ENCODE measurements at regions not wholly inside any gene's neighbourhood (a gene's known extent, or its start where the extent isn't known, plus 50 kb on each side); places are given as distances from the start of the nearest gene placed in this dataset.

DNA sequence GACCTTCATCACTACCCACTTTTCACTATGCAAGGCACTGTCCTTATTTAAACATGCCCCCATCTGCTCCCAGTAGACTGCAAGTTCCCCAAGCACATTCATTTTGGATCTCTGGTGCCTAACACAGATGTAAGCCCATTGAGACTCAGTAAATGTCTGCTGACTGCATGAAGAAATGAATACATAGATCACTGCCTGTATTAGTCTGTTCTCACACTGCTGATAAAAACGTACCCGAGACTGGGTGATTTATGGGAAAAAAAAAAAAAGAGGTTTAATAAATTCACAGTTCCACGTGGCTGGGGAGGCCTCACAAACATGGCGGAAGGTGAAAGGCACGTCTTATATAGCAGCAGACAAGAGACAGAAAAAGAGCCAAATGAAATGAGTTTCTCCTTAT is 204.9 kb downstream of the ATG4C start:
- DNase-seq (ENCODE audit: low spot score): no peak

DNA sequence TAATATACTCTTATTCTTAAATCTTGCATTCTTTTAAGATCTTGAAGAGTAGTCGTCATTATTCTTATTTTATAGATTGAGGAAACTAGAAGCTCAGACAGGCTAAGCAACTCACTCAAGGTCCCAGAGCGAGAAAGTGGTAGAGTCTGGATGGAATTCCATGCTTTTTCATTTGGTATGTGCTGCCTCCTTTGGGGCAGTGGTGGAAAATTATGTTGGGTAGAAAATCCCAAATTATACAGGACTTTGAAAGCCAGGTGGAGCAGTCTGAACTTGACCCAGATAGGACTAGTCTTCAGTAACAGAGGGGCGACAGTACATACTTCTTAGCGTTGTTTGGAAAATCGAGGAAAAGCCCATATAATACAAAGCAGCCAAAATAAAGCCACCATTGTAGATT is 205.6 kb downstream of the ATG4C start:
- no peak for DNase-seq (ENCODE audit: low spot score)

DNA sequence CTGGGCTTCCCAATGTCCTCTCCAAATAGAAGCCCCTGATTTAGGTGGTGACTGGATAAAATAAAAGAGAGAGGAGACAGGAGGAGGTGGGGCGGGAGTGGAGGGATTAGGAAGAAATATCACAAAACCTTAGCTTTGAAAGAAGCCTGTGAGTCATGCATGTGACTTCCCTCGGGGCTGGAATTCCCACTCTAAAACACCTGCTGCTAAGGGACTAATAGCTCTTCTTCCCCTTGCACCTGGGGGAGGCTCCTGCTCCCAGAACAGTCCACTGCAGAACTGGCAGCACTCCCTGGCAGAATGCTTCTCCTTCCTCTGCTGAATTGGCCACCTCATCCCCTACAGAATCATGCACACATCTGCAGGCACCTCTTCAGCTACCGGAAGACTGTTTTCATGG is 207.2 kb downstream of the ATG4C start:
- DNase-seq (ENCODE audit: low spot score): no peak

DNA sequence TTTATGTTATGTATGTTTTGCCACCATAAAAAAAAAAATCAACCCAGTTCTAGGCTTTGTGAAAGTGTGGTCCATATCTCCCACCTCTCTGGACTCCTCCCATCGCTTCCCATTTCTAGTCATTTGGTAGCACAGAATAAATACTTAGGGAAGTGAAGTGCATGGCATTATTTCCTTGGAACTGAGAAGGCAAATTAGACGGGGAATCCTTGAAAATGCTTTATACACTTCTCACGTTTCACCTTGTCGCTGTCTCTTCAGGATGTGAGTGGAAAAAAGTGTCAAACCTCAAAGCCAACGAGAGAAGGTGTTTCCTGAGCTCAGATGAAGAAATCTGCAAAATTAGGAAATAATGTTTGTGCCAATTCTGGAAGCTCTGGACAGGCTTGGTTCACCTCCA is 209.9 kb downstream of the ATG4C start:
- no peak for DNase-seq (ENCODE audit: low spot score)

DNA sequence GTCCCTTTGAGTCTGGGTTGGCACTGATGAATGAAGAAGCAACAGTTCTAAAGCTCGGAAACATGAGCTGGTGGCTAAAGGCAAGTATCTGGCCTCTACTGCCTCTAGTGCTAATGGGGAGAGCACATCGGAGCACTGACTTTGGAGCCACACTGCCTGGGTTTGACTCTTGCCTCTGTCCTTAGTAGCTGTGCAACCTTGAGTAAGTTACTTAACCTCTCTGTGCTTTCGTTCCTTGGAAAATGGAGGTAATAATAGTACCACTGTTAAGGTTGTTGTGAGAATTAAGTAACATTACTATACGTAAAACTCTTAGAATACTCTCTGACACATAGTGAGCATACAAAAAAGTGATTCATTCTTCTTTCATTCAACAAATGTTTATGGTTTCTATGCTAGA is 211.2 kb downstream of the ATG4C start:
- DNase-seq (ENCODE audit: low spot score): no peak

DNA sequence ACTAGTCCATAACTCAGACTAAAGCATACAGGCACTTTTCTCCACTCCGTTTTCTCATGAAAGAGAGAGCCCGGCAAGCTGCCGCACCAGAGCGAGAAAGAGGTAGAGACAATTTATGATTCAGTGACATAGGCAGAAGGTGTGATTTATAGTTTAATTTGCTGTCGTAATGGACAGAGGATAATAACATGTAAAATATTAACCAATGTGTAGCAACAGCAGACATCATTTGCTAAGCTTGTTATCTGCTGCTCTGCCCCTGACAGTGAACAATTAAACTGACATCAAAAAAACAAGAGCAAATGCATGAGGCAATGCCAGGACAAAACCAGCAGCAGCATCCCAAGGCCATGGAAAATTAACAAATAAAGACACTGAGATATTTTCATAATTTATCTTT is 214.0 kb downstream of the ATG4C start:
- DNase-seq (ENCODE audit: low spot score): no peak

DNA sequence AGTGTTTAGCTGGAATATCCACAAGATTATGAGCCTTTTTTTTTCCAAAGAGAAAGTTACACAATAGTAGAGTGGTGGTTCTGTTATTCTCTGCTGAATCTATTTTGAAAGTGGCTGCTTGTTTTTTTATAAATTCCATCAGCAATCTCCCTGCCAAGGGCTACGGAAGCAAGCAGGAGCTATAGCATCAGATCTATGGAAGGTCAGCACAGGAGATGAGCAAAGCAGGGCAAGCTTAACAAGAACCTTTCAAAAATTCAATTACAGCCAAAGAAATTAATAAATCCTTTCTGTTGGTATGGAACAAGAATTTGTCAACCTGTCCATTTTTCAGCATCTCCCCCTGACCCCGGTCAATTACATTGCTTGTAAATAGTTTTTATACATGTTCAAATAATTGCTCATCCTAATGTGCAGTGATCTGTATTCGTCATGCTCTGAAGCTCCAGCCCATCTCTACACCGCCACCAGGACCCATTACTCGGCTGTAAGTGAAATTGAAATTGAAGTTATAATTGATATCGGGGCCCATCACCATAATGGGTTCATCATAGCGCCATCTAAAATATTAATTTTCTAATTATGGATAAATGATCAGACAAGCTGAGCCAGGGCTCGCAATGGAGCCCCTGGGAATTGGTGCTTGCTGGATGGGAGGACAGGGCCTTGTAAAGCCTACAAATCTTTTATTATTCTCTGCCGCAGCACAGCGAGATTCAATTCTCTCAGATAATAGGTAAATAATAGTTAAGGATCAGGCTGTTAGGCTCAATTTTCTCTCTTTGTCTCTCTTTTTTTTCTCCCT is 215.1 kb downstream of the ATG4C start:
- DNase-seq (ENCODE audit: low spot score): no peak

DNA sequence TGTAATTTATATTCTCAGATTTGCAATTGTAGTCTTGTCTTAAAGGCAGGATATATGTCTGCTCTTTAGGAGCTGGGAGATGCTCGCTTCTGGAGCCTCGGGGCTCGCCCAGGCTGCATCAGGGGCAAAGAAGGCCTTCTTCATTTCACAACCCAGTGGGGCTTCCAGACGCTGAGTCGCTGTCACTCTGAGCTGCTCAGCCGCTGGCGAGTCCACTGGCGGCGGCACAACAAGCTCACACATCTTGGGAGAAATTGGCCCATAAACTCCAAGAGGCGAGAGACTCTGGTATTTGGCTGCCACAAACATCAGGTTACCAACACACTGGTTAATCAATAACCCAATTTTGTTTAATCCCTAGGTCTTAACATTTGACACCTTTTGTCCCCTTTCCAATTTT is 216.6 kb downstream of the ATG4C start:
- no peak for DNase-seq (ENCODE audit: low spot score)

DNA sequence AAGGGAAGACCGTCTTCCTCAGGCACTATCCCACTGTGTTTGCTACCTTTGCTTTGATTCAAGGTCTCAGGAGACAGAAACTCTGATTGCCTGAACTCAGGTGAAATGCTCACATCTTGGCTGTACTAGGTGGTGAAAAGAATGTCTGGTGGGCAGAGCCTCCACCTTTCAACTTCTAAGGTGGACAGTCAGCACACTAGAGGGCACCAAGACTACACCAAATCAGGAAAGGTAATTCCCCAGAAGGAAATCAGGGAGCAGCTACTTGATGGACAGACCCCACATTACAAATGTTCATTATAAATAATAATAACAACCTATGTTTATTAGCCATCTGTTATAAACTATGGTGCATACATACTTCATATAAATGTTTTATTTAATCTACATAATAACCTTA is 220.9 kb downstream of the ATG4C start:
- no peak for DNase-seq (ENCODE audit: low spot score)

DNA sequence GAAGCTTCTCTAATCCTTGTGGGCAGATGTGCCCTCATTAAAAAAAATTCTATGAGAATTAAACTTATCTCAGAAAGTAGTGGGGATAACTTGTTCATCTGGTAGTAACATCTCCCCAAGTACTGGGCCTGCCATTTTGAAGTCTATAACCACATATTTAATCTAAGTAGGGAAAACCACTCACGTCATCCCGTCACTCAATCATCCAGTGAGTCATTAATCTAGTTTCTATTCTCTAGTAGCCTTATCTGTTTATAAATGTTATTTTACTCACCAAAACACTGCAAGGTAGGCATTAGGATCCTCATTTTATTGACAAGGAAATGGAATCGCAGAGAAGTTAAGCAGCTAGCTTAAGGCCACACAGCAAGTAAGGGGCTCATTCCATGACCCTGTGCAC is 221.9 kb downstream of the ATG4C start:
- DNase-seq (ENCODE audit: low spot score): no peak

DNA sequence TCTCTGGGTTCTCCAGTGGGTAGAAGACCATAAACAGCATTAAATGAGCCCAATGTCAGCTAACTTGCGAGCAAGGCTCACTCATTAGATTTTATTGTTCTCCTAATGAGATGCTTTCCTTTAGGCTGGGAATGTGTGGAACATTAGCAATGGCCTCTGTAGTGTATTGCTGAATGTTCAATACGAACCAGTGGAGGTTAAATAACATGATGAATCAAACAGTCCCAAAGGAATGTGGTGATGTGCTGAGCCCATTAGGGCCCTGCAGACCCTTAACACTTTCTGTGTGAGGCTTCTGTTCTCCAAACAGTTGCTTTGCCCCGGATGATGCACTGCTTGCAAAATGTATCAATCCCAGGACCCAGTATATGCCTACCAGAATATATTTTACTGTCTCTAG is 225.5 kb downstream of the ATG4C start:
- no peak for DNase-seq (ENCODE audit: low spot score)

DNA sequence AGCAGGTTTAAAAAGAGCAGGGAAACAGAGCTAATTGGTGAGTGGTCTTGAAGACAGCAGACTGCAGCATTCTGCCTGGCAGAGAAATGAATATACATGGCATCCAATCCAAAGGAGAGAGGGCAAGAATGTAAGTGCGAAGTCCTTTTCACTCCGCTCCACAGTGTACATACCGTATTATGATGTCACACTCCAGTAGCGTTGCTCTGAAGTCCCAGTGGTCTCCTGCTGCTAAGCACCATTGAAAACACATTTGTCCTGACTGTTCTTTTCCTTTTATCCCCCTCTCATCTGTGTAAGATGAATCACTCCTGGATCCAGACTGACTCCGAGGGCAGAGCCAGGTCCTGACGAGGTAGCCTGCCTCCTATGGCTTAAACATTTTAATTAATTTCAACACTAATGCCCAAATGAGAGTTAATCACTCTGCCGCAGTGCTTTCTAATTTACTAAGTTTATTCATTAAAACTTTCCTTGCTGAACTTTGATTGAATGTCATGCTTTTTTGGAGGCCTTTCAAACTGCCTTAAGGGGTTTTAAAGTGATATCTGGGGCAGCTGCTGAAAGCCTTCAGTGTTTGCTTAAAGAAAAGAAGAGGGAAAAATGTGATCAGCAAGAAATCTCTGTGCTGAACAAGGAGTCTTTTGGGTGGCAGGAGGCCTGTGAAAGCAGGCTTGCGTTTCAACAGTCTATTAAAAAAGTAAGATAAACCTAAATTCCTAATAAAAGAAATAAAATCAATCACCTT is 227.2 kb downstream of the ATG4C start:
- DNase-seq (ENCODE audit: low spot score): no peak

DNA sequence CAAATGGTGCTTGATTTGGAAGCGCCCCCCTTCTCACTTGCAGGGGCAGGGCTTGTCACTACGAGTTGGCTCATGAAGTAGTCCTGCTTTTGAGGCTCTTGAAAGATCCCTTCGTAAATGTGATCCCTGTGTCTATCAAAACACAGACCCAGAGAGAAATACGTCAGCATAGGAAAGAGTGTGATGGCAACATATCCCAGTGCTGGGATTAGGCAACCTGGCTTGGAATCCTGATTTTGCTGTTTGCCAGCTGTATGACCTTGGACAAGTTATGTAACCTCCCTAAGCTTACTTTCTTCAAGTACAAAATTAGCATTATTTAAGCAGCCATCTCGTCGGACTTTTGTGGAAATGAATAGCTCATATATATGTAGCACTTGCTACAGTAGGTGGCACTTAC is 228.4 kb downstream of the ATG4C start:
- DNase-seq (ENCODE audit: low spot score): no peak

DNA sequence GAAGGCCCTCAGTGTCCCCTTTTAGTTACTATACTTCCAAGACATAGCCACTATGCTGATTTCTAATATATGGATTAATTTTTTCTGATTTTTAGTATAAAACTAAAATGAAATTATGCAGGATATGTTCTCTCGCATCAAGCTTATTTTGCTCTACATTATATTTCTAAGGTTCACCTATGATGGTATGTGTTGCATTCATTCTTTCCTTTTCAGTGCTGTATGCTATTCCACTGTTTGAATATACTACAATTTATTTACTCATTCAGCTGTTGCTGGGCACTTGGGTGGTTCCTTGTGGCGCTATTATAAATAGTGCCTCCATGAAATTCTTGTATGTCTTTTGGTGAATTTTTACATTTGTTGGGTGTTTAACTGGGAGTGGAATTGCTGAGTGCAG is 230.3 kb downstream of the ATG4C start:
- DNase-seq (ENCODE audit: low spot score): no peak

DNA sequence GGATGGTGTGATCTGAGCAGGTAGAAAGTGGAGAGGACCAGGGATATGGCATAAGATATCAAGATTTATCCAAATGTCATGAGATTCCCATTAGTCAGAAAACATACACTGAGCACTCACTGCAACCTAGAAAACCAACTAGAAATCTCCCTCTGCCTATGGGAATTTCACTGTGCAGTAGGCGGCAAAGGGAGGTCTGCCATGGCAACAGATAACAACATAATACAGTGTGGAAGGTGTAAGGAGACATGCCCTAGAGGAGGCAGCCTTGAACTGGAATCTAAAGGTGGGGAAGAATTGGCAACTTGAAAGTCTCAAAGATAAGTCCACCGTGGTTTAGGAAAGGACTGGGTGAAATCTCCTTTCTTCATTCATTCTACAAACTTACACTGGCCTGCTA is 238.4 kb downstream of the ATG4C start:
- no peak for DNase-seq (ENCODE audit: low spot score)

DNA sequence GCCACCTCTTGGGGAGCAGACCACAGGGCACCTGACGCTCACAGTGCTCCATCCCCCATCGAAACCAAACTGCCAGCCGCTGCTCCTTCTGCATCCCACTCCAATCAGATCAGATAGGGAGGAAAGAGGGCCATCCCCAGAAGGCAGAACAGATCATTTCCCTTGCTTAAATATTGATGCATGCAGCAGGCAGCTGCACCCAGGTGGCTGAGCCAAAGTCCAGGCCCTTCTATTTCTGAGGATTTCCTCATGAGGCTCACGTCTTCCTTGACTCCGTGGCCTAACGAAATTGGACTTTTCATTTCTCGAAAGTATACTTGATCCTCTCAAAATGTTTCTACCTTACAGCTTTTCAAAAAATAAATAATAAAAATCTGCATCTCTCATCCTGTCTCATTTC is 239.2 kb downstream of the ATG4C start:
- no peak for DNase-seq (ENCODE audit: low spot score)

DNA sequence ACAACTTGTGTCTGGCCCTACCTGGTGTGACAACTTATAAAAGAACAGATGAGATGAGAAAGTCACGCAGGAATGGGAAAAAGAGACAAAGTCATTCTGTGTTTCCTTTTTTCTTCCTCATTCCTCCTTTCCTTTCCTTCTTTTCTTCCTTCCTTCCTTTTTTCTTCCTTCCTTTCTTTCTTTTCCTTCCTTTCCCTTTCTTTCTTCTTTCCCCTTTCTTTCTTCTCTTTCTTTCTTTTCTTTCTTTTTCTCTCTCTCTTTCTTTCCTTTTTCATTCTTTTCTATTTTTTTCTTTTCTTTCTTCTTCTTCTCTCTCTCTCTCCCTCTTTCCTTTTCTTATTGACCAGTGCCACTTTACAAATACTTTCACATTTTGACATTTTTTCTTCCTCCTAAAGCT is 239.7 kb downstream of the ATG4C start:
- no peak for DNase-seq (ENCODE audit: low spot score)

DNA sequence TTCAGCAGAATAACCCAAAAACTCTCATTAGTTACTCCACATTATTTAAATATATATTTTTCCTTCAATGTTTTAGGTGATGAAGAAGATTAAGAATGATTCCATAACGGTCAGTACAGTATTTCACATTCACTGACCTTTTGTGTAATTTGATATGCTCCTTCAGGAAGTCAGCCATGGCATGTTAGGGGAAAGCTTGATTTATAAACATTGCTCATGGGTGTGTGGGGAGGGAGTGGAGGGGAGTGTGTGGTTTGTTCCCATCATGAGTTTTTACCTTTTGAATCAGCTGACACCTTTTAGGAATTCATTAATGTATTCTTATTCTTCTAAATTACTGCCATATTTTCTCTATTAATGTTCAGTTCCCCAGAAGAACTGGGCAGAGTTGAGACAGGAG is 240.2 kb downstream of the ATG4C start:
- no peak for DNase-seq (ENCODE audit: low spot score)

DNA sequence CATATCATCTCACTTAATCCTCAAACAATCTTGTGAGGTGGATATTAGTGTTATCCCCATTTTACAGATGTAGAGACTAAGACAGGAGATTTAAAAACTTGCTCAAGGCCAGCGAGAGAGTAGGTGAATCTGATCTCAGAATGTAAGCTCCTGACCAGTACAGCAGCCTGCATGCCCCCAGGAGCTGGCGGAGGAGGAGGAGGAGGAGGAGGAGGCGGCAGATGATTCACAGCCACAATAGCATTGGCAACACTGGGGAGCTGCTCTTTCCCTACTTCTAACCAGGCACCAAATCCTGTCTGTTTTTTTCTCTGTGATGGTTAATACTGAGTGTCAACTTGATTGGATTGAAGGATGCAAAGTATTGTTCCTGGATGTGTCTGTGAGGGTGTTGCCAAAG is 243.2 kb downstream of the ATG4C start:
- DNase-seq (ENCODE audit: low spot score): no peak

DNA sequence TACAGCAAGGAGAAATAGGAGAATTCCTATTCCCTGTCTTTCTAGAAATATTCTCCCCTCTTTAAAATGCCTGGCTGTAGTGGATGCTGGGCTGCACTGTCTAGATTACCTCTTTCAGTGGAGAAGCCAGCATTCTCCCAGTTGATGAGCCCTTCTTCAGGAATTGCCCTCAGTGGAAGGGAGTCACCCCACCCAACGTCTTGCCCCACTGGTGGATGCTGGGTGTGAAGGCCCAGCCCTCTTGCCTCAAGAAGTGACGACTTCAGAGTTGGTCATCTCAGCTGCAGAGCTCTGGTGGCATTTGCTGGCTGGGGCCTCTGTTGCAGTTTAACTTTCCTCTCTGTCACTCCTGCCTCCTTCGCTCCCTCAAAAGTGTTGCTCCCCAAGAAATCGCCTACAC is 248.2 kb downstream of the ATG4C start:
- no peak for DNase-seq (ENCODE audit: low spot score)

DNA sequence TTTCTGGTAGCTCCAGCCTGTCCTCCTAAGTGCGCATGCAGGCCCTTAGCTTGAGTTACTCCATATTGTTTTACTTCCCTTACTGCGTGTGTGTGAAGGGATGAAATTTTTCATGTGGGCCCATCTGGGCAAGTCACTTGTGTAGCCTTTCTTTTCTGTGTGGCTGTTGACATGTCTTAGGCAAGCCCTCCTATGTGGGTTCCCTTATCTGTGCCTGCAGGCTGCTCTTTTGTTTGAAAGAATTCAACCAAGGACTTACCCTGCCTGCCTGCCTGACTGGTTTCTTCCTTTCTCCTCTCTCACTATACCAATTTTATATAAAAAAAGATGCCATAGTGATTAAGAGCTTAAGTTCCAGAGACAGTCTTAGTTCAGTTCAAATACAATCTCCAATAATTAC is 249.3 kb downstream of the ATG4C start:
- DNase-seq (ENCODE audit: low spot score): no peak

DNA sequence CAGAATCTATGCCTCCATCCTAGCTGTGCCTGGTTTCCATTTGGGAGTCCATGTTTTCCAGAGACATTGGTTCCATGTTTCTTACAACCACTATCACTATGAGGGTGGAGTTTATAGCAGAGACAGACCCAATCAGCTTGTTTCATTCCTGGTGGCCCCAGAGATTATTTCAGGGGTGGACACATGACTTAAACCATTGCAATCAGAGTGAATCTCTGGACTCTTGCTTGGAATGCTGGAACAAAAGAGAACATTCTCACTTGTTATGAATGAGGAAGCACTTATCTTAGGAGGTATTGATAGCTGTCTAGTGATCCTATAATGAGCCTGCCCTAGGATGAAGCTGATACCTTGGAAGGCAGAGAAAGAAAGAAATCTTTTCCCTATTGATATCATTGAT is 250.3 kb downstream of the ATG4C start:
- no peak for DNase-seq (ENCODE audit: low spot score)

DNA sequence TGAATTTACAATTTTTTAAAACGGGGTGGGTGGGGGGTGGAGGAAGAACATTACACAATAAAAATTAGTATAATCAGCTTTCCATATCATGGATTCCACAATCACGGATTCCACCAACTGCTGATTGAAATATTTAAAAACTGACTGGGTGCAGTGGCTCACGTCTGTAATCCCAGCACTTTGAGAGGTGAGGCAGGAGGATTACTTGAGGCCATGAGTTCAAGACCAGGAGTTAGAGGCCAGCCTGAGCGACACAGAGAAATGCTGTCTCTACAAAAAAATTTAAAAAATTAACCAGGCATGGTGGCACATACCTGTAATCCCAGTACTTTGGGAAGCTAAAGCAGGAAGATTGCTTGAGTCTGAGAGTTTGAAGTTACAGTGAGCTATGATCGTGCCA is 254.7 kb downstream of the ATG4C start:
- DNase-seq (ENCODE audit: low spot score): no peak

DNA sequence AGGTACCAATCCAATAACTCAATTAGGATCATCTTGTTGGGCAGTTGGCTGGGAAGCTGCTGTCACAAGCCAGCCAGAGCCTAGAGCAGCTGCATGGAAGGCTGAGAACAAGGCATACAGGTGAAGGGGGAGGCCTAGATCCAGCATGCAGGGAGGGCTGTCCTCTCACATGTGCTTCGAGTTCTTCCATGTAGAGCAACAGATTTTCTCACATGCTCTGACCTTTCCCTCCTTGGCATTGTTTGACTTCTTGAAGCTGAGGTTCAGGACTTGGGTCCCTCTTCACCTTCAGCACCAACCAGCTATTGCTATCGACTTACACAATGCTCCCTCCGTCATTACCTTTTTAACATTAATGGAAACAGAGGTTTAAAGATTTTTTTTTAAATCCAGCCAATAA is 257.7 kb downstream of the ATG4C start:
- no peak for DNase-seq (ENCODE audit: low spot score)

All from kidney capillary endothelial cell (primary cell).